Stimulated activated CD8-positive, alpha-beta memory T cell treated with anti-CD3 and anti-CD28 coated beads, Interleukin-15, amount 100 ng/mL, for 4 hours (primary cell): ENCODE measurements at regions not wholly inside any gene's neighbourhood (a gene's known extent, or its start where the extent isn't known, plus 50 kb on each side); places are given as distances from the start of the nearest gene placed in this dataset.
"Not testable (repeated sequence)": the region's sequence is repeated elsewhere in the genome, so short reads cannot be mapped to it uniquely, and the experiment has no call there.

Experiments used
- DNase-seq, 2 donors: peaks; one replicate each; pipeline ENCODE4 v3.0.0-alpha.2; 2020; ENCODE audit warnings: low read depth in 2 of 2

DNA sequence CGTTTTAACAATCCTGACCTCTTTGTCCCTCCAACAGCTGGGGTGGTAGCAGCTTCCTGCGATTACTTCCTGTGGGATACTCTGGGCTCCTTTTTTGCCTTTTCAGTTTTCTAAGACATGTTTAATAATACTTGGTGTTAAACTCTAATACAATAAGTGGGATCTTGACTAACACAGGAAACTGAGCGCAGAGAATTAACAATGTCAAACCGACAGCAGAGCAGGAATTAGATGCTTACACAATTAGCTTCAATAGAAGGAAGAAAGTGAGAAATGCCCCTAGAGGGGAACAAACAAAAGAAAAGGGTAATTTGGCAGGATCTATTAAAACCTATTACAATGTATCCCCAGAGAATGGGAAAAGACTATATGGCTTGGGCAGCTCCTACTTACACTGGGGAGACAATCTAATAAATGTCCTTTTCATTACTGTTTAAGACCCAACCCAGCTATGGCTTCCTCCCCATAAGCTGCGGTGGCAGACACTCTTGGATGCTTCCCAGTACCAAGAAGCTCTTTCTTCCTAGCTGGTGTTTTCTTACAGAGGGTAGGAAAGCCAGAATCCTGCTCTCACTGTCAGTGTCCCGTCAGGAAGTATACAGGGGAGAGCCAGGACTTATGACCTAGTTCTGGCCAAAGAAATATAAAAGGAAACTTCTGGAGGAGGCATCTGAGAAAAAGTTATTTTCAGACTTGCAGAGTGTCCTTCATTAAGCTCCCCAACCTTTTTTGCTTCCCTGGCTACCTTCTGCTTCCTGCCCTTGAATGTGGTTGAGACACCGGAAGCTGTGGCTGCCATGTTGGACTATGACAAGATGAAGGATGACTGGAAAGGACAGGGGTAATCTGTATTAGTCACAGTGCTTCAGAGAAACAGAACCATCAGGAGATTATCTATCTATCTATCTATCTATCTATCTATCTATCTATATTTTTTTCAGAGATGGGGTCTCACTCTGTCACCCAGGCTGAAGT, 194.1 kb upstream of the KBTBD8 start:
- DNase-seq, result no peak

DNA sequence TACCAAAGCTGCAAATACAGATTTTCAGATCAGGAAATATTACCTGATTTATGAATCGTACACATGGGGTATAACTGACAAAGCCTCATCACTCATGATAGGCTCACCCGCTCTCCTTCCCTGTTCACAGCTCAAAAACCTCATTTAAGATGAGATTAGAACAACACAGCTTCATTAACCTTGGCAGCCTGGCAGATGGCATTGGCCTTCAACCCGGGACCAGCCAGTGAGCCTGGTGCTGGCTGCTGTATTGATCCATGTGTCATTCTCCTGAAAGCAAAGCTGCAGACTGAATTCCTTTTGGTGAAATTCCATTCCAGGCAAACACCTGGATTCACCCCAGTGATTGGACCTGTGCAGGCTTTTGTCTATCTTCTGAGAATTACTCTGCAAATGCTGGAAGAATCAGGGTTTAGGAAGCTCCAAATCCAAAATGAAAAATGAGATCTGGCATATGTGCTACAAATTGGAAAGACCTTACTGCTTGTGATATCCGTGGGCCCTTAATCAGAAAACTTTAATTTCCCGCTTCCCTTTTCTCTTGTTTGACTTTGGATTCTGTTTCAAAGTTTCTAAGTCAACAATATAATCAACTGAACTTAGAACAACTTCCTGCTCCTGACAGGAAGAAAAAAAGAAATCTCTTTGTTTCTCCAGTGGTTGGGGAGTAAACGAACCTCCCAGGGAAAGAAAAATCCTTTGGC, 189.1 kb upstream of the KBTBD8 start:
- DNase-seq, result no peak

DNA sequence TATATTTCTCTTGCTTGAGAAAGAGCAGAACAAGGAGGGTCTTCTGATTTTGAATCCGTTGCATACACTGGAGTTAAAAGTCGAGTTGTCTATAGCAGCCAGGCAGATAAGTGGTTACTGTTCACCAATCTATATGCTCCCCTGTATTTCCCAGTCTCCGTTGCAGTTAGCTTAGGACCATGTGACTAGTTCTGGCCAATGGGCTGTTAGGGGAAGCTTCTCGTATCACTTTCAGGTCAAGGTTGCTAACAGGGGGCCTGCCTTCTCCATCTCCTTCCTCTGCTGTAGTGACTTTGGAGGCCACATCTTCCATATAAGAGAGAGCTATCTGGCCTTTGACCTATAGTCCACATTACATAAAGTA, 188.5 kb upstream of the KBTBD8 start:
- no peak for DNase-seq

DNA sequence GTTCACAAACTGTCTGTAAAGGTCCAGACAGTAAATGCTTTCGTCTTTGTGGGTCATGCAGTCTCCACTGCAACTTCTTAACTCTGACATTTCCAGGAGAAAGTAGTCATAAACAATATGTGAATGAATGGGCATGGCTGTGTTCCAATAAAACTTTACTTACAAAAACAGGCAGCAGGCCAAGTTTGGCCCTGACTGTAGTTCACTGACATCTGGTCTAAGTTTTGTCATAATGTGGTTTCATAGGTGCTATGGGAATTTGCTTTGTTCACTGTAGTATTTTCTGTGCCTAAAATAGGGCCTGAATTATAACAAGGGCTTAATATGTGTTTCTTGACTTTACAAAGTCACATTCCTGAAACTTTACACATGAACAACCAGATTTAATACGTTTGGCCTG, 186.0 kb upstream of the KBTBD8 start:
- no peak for DNase-seq

DNA sequence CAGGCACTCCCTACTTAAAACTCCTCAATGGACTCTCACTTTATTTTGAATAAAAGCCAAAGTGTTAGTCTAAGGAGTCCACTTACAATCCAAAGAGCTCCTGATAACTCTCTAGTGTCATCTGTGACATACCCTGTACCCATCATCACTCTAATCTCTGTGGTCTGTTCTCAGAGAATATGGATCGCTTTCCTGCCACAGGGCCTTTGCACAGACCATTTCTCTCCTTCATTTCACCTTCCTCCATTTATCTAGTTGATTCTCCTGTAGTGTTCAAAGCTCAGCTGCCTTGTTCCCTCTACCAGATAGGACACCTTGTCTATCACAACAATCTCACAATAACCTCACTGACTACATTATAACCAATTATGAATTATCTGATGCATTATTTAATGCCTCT, 185.4 kb upstream of the KBTBD8 start:
- DNase-seq, result no peak

DNA sequence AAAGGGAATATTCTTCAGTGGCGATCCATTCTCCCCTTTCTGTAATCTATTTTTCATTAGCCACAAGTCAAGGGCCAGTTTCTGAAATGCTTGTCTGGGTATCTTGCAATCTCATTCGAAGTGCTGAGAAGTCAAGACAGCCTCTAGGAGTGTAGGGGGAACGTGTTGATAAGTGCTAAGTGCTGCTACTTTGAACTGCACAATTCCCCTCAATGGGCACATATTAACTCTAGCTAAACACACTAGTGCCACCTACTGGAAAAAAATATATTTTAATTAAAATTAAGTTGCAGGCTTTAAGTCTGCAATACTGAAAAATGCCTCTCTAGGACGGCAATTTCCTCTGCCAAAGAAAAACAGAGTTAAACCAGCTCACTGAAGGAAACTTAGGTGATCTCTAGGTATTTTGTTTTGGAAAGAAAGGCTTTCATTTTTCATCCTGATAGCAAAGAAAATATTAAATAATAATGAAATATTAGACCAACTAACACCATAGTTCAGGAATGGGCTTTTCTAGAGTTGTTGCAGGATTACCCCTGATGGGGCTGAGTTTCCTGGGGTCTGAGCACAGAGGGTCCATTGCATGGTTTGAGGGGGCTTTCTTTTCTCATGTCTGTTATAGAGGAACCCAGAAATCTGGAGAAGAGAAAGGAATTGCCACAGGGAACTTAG, 181.9 kb upstream of the KBTBD8 start:
- DNase-seq, result no peak

DNA sequence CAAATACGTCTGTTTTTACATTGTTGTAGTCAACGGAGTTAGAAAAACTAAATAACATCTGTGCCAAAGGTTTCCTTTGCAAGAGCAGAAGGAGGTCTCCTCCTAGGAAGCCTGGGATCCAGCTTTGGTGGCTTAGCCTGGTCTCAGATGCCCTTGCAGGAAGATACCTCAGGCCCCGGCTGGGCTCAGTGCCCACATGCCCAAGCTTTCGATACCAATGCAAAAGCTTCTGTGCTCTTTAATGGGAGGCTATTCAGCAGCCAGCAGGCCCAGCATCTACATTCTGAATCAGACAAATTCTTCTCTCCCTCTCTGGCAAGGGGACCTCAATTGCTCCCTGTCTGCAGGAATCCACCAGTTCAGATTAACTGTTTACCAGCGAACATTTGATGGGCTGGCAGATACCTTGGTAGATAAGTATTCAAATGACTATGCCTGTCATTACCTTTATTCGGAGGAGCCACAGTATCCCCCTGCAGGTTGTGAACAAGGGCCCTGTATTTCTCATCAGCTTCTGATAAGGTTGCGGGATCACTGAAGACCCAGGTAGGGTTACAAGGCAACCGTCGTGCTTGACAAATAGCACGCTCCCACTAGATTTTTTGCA, 180.1 kb upstream of the KBTBD8 start:
- DNase-seq, result no peak

DNA sequence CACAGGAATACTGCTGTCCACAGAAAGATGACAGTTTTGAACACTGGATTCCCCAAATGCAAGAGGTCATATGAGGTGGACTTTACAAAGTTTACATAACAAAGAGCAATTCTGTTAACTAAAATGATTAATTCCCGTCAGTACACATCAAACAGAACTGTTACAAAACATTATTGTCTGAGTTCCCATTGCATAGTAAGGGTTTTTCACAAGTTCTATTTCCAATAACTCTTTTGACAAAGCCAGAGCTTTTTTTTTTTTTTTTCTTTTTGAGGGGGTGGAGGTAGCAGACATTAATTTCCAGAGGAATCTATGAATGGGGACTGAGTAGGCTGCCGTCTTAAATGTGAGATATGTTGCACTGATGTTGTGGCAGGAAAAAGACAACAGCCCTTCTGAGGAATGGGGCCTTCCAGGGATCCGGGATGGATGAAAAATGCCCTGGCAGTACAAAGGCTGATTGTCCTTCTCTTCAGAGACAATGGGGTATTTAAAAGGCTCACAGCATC, 178.1 kb upstream of the KBTBD8 start:
- no peak for DNase-seq

DNA sequence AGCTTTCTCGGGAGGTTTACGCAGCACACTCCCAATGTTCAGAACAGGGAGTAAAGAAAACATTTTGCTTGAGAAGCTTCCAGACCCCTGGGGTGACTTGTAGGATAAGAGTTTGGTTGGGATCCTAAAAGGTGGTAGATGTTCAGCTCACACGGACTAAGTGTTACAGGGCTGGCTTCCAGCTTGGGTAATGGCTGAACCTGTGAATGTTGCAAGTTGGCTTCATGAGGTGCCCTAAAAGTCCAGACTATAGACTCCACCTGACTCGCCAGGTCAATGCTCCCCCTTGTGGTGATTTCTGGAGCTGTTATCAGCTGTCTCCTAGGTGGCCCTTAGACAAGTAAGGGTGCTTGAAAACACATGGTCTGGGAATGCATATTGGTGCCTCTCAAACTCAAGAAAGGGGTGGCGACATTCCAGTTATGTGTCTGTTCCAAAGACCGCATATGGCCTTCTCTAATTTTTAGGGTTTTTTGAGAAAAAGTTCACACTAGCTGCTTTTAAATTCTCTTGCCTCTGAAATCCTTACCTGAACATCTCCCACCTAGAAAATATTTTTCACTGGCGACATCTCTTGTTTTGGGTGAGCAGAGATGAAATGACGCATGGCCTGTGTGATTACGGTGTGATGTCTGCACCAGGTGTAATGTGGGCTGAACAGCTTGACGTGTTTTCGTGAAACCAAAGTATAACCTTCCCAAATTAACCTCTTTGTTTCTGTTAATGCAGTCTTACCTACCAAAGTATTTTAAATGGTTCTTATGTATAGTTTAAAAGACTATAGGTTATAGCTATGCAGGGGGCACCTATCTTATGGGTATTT, 175.7 kb upstream of the KBTBD8 start:
- DNase-seq, result peak in 1 of 2 donors; percentile 36

DNA sequence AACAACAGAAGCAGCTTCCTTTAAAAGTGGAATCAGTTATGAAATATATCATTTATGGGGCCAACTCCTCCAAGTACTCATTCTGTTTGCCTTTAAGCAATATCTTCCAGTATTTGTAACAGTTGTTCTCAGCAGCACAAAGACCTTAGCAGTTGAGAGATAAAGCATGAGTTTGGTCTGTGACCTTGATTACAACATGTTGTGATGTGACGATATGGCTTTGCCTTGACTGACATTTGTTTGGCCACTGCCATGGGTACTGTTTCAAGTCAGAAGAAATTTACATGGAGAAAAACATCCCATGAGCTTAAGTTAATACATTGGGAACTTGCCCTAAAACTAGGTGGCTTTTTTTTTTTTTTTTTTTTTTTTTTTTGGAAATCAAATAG, 175.1 kb upstream of the KBTBD8 start:
- no peak for DNase-seq

DNA sequence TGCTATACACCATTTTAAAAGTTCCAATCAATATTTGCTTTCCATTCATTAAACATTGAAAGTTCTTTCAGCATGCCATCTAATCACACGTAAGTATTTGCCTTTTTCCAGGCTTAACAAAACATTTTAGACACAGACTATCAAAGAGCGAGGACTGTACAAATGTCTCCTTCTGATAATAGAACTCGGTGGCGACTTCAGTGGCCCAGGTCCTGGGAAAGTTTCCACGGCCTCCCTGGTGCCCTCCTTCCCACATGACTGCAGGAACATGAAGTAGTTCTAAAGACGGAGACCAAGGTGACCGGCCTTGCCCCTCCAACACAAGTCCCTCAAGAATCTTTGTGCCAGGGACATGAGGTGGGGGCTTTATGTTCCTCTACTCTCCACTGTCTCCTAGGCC, 174.6 kb upstream of the KBTBD8 start:
- no peak for DNase-seq

DNA sequence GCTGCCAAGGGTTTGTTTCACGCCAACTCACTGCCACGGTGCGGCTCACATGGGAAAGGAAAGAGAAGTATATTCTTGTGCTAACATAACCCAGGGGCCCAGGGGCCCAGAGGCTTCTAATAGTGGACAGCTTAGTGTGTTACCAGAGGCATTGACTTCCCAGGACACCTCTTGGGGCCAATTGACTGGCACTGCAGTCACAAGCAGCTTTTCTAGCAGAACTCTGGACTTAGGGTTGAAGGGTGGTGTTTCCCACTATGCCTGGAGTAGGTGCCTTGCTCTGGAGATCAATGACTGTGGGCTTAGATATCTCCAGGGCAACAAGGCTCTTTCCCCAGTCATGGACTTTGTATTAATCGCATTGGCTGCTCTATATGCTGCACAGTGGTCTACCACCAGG, 172.7 kb upstream of the KBTBD8 start:
- no peak for DNase-seq

DNA sequence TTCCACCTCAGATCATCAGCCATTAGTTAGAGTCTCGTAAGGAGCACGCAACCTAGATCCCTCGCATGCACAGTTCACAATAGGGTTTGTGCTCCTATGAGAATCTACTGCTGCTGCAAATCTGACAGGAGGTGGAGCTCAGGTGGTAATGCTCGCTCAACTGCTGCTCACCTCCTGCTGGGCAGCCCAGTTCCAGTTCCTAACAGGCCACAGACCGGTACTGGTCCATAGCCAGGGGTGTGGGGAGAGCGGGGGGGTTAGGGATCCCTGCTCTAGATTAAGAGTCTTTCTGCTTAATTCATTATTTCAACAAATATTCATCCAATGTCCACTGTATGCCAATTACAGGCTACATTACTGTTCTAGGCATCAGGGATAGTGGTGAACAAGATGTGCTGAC, 170.4 kb upstream of the KBTBD8 start:
- DNase-seq, result no peak

DNA sequence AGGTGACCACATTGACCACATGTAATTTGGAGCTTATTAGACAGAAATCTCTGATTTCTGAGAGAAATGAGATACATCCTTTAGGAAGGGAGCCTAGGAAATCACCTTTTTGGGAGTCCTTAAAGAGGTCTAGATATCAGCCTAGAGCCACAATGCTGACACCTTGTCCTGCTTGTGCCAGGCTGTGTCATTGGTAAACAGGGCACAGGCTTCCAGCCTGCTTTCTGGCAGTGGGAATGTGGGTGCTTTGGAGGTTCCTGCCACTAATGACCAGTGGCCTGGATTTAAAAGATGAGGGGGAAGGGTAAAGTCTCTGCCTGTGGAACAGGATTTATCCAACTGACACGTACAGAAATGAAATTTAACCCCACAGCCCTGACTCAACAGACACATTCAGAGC, 169.8 kb upstream of the KBTBD8 start:
- DNase-seq, result no peak

DNA sequence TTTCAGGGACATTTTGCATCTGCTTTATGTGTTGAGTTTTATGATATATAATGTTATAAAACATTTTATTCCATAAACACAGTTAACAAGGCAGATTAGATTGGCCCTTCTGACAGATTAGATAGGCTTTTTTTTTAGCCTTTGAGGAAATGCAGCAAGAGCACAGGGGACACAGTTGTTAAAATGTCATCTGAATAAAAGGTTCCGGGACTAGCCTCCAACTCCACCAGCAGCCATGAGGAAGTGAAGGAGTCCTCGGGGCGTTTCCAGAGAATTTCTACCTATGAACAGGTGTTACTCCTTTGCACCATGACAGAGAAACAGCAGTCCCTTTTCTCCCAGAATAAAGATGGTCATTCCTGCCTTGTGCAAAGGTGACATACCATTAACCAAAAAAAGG, 167.8 kb upstream of the KBTBD8 start:
- no peak for DNase-seq

DNA sequence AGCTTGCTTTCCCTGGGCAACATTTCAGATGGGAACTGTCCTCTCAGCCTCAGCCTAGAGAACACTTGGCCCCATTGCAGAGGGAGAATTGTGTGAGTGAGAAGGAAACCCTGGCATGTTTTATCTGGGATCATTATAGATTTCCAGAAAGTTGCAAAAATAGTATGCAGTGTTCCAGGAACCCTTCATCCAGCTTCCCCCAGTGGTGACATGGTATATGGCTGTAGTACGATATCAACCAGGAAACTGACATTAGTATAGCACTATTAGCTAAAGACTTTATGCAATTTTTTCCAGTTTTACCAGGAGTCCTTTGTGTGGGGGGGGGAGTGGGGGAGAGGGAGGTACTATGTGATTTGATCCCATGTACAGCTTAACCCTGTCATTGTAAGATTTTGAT, 166.2 kb upstream of the KBTBD8 start:
- DNase-seq, result no peak

DNA sequence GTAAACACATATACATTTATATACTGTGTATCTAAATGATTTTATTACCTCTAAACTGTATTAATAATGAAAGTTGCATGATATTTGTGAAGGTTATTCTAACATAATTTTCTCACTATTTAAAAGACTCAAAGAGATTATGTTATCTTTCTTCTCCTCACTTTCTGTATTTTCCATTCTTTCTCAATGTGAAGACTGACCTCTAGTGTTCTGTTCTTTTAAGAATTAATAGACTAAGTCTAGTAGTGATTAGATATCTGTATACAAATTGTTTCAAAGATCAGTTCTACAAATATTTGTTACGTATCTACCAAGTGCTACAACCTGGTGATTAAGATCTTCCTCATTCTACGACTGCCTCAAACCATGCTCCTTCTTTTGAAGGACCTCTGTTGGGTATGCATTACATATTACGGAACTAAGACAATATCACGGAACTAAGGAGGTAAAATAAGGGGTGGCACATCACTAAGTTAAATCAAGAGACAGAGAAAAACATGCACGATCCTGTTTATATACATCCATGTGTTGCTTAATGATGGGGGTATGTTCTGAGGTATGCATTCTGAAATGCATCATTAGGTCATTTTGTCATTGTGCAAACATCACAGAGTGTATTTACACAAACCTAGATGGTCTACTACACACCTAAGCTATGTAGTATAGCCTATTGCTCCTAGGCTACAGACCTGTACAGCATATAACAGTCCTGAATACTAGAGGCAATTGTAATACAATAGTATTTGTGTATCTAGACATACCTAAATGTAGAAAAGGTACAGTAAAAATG, 161.5 kb upstream of the KBTBD8 start:
- DNase-seq, result no peak

DNA sequence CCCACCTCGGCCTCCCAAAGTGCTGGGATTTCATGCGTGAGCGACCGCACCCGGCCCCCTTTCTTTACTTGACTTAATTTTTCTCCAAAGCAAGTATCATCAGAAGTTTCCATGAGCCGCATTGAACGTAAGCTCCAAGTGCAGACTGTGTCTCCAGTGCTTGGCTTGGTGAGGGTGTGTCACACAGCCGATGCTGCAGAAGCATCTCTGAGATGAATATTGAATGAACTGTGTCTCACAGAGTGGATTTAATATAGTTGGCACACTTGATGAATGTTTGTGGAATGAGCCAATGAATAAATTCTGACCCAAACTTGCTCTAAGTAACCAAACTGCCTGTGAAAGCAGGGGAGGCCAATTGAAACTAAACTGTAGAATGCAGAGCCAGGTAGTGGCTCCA, 159.4 kb upstream of the KBTBD8 start:
- no peak for DNase-seq

DNA sequence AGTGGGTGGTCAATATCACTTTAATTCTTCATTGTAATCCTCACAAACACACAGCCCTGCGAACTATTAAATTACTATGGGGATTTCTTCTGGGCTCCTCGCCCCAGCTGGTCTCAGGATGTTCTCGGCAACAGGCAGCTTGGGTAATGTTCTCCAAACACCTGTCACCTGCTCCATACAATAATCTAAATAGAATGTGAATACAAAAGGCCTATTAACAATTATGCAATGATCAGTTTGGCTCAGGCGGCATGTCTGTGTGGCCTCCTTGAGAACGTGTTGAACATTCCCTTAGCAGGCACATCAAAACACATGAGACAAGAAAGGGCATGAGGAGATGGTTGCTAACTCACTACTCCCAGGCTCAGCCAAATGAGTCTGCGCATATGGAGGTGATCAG, 158.6 kb upstream of the KBTBD8 start:
- DNase-seq, result no peak

DNA sequence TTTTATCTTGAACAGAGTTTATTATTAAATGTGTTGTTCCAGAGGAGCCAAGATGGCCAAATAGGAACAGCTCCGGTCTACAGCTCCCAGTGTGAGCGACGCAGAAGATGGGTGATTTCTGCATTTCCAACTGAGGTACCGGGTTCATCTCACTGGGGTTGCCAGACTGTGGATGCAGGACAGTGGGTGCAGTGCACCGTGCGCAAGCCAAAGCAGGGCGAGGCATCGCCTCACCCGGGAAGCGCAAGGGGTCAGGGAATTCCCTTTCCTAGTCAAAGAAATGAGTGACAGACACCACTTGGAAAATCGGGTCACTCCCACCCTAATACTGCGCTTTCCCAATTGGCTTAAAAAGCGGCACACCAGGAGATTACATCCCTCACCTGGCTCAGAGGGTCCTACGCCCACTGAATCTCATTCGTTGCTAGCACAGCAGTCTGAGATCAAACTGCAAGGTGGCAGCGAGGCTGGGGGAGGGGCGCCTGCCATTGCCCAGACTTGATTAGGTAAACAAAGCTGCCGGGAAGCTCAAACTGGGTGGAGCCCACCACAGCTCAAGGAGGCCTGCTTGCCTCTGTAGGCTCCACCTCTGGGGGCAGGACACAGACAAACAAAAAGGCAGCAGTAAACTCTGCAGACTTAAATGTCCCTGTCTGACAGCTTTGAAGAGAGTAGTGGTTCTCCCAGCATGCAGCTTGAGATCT, 155.2 kb upstream of the KBTBD8 start:
- not testable (repeated sequence) for DNase-seq
